HK-2 (cell line): ENCODE measurements at regions not wholly inside any gene's neighbourhood (a gene's known extent, or its start where the extent isn't known, plus 50 kb on each side); places are given as distances from the start of the nearest gene placed in this dataset.

Experiments used
- DNase-seq: peaks from one replicate; pipeline ENCODE4 v3.0.0-alpha.2; 2018; ENCODE audit not compliant: unreplicated experiment

DNA sequence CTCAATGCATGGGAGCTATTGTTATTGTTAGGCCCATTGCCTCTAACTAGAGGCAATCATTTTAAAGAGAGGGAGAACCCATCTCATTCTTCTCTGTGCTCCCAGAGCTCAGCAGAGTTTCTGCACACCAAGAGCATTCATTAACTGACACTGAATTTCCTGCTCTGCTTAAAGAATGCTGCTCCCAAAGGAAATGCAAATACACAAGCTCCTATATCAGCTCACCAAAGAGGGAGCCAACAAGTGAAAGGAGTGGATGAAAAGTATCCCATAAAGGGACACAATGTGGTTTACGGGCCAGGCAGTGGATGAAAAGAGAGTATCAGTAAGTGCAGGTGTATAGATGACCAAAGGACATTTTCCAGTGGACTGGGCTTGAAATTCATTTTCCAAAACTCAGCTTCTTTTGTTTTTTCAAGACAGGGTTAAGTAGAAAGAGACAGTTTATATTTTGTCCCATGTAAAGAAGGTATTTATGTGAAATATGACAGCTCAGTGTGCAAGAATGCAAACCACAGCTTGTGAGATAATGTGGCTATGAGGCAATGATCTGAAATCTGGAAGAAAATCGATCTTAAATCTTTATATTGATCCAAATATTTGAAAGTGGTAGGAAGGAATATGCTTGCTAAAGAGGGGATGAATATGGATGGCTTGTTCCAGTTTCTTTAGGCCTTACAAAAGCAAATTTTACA is 207.7 kb upstream of the CAMK1G start:
- no peak for DNase-seq

DNA sequence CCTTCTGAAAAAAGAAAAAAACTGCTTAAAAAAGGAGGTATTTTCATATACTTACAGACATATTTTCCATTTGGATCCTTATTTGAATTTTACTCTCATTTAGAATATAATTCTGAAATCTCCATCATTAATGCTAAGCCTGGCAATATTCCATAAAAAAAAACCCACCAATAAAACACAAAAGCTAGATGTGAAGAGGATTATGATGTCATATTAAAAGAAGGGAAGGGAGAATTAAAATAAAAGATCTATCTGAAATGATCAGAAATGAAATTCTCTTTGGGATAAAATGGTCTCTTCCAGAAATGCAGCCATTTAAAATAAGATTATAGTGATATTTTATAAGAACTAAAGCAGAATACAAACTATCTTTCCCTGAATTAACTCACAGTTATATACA is 206.7 kb upstream of the CAMK1G start:
- no peak for DNase-seq

DNA sequence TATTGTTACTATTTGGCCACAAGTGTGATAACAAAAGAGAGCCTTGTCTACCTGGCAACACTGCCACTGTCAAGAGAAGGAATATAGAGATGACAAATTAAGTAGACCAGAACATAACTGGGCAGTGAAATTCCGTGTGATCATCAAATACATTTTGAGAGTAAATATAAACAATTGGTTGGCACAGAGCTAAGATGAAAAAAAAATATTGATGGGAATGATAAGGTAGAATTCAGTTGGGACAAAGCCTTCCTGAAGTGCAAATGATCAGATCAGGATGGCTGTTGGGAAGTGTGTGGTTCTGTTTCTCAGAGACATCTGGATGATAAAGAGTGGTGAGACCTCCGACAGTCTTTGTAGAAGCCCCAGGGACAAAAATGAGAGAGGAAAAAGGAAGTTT is 205.5 kb upstream of the CAMK1G start:
- no peak for DNase-seq

DNA sequence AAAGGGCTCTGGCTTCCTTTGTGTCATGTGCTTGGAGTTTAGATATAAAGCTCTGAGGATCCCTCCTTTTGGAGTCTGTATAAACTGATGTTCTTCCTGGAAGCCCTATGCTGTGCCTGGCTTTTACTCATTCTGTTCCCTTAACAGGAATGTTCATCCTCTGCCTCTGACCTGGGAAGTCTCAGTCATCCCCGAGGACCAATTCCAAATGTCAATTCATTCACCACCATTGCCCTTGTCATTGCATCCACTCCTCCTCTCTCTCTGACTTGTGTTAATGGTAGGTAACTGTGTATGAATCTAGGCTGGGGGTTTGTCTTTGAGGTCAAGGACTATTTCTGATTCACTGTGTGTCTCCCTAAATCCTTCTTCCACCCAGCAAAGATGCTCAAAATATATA is 204.2 kb upstream of the CAMK1G start:
- no peak for DNase-seq

DNA sequence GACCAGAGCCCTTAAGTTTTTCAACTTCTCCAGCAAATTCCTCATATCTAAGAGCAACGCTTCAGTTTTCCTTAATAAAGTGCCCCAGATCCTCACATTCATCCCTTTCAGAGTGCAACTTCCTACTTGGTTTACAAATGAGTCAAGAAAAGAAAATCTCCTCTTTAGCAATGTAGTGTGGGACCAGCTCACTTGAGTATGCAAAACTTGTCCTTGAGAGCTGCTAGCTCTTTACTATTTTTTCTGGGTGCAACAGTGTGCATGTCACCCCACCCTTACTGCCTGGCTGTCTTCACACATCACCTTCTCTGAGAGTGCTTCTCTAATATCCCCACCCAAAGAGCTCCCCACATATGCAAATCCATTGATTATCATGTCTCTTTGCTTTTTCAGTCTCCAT is 203.1 kb upstream of the CAMK1G start:
- no peak for DNase-seq

DNA sequence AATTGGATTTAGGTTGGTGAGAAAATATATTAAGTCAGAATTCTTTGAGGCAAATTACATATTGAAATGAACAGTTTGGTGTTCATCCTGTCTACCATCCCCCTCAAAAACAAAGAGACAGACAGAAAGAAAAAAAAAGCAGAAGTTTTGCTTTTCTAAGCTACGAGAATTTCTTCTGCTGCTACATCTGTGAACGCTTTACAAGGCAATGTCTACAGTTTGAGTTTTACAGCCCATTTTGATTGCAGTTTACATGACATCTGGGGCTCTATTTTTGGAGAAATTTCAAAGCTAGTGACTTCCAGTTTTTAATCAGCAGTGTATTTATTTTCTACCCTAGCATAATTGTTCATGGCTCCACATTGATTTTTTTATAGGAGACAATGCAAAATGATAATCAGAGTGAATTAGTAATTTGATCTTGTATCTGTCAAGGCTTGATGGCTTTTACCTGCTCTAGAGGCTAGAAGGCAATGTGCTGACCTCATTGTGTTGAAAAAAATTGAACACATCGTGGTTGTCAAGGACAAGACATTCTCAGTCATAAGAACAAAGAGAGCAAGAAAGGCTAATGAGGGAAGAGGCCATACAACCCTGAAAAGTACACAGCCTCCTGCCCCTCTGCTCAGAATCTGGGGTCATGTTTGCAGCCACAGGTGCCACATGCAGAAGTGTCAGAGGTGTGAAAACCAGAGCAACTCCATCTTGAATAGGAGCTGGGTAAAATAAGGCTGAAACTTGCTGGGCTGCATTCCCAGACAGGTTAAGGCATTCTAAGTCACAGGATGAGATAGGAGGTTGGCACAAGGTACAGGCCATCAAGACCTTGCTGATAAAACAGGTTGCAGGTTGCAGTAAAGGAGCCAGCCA is 201.0 kb upstream of the CAMK1G start:
- no peak for DNase-seq

DNA sequence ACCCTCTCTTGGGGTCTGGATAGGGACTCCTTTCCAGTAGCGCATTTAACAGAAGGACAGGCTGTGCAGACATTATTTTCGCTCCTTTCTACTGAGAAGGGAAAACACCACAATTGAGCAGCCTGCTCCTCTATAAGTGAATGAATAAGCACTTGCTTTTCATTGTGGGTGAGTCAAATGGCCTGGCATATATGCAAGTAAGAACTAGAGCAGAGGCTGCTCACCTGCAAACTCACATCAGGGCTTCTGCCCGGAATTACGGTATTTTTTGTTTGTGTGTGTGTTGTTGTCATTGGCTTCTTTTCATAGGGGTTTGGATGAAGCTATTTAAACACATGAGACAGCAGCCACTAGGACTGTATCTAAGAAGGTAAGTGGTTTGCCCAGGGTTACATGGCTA is 200.1 kb upstream of the CAMK1G start:
- DNase-seq: no peak

DNA sequence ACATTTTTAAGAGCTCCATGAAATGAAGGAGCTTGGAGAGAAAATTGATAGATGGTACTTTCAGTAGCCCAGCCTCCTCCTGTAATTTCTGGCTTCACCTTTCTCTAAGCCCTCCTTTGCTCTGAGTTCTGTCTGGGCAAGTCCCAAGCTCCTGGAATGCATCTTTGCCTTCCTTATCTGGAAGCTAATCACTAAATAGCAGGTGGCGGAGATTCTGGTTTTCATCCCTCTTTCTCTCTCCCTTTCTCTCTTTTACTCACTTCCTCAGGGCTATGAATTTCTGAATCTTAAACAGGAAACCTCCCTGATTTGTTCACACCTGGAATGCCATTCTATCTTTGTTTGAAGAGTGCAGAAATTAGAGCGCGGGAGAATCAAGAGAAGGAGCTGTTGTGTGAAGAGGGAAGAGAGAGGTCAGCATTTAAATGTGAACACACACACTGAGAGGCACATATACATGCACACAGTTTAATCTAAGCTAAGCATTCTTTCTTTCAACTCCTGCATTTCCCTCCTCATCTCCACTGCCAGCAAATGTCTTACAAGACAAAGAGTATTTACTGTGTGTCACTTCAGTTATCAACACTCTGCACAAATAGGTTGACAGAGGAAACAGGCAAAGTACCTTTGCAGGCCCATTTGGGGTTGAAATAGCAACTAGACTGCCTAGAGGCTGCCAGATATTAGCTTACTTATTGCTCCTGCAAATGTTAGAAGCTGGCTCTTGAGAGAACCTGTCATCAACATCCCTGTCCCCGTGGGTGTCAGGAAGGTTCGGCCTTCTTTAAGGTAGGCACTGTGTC is 199.4 kb upstream of the CAMK1G start:
- DNase-seq: no peak

DNA sequence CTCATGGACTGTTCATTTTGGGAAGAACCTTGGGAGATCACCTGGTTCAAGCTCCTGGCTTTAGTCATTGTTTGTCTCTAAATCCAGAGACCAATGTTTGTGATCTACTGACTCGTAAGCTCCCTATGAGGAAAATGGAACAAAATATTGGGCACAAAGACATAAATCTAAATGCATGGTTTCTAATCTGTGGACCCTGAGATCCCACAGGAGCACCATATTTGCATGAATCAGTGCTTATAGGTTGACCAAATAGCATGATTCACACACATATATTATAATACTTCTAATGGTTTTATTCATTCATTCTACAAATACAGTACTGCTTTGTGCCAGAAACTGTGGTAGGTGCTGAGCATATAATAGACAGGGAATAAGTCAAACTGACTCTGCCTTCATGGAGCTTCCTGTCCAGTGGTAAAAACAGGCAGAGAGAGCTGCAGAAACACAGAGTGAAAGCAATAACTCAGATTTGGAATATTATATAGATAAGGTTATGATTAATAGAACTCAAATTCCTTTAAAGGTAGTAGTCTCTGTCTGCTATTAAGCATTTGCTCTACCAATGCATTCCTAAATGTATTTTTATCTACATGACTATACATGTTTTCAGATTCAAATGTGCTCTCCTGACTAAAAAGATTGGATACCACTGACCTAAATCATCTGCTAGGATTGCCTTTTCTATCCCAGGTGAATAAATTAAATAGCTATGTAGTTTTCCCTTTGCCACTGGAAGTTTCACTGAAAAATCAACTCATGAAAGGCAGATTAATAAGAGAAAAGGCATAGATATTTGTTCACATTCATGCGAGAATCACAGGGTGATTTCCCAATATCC is 198.6 kb upstream of the CAMK1G start:
- no peak for DNase-seq

DNA sequence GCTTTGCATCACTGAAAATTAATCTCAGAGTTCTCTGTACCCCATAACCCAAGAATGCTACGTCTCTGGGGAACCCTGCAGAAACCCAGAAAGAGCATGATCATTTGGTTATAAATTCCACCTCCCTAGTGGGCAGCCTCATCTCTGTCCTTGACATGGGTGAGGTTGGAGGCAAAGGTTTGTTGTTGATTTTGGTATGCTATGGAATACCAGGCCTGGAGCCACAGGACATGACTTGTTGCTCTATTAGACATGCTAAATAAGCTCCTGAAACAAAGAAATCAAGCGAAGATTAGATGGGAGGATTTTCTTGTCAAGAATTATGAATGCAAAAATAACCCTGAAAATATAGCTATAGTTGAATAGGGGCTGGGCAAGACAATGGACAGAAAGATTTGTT is 197.4 kb upstream of the CAMK1G start:
- no peak for DNase-seq

DNA sequence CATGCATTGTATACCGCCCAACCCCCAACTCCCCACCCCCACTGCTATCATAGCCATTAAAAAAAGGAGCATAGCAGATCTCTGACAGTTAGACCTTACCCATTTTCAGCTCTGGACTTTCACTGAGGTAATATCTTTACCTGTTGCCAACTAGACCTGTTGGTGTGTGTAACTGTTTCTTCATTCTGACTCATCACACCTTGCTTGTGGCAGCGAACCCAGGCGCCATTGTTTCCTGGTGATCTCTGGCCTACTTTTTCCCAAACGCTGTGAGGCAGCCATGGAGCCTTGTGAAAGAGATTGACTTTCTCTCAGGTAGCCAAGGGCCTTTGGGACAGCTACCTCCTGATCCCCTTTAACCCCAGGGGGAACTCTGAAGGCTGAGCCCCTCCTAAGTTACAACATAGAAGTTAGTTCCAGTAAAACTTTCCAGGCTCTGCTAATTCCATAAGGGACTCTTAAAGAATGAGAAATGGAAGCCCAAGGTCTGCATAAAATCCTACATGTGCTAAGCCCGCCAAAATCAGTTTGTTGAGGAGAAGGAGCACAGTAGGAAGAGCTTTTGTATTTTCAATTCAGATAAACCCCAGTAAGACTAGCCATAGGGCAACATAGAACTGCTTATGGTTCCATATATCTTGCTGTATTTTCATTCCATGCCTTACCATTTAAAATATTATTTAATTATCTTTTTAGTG is 196.1 kb upstream of the CAMK1G start:
- no peak for DNase-seq

DNA sequence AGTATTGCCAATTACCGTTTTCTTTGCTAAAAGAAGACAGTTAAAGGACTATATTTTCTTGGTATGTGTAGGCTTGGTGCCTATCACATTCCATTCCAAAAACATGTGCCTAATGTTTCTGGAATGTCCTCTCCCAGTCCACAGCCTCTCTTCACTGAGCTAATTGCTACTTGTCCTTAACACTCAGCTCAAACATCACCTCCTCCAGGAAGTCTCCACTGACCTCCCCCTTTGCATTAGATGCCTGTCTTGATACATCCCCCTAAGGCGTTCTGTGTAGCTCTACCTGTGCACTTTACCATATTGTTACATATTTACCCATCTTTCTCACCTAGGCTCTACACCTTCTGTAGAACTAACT is 195.6 kb upstream of the CAMK1G start:
- peak; percentile 45 for DNase-seq

DNA sequence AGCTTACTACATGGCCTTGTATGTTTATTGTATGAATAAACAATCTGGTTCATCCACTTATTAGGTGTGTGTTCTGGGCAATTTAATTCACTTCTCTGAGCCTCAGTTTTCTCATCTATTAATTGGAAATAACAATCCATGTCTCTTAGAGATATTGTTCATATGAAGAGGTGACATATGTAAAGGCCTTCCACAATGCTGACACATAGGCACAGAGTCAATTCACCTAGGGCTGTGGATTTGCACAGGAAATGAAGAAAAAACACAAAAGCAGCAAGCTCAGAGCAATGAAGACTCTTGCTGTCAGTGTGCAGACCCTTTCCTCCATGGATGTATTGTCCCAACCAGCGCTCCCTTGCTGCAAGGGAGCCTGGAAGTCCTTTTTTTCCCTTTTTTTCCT is 195.2 kb upstream of the CAMK1G start:
- no peak for DNase-seq

DNA sequence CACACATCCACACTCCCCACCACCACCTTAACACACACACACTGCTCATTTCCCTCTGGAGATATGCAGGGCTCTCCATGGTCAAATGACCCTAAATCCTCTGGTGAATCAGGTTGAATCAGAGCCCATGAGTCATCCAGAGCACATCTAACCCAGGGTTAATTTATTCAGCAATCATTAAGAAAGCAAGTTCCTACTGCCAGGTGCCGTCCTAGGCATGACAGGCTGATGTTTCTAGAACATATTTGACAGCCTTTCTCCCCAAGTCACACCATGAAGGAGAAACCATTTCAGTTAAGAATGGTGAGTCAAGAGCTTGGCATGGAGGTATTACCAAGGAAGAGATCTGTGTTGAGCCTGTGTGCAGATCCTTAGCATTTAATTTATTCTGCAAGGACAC is 194.3 kb upstream of the CAMK1G start:
- peak; percentile 80 for DNase-seq

DNA sequence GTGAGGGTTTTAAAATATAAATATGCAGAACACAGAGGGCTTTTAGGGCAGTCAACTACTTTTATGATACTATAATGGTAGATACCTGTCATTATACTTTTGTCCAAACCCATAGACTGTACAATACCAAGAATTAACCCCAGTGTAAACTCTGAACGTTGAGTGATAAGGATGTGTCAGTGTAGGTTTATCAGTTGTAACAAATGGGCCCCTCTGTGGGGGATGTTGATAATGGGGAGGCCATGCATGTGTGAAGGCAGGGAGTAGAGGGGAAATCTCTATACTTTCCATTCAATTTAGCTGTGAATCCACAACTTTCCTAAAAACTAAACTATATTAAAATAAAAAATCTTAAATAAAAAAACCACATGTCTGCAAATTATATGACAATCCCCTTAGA is 193.5 kb upstream of the CAMK1G start:
- no peak for DNase-seq

DNA sequence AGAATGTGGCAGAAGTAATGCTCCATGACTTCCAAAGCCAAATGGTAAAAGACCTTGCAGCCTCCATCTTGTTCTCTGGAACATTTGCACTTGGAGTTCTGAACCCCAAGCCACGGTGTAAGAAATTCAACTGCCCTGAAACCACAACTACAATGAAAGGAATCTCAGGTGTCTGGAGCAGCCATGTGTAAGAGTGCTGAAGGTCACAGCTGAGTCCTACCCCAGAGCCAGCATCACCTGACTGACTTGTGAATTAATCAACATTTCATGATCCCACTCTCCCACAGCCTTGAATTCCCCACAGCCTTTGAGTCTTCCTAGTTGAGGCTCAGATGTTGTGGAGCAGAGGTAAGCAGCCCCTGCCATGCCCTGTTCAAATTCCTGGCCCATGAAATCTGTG is 192.8 kb upstream of the CAMK1G start:
- DNase-seq: no peak

DNA sequence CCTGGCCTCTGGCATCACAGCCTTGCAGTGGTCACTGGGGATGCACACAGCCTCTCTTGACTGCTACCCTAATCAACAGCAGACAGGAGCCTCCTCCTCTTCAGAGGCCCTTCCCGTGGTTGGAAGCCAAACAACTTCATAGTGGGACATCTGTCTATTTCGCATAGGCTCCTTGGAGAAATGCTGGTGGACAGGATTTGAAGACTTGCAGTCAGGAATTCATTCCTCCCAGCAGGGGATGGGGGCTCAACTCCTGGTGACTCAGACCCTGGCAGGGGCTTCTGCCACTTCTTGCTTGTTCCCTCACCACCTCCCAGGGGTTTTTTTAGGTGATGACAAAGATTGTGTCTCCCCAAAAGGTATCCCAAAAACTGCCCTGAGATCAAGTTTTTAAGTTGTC is 191.7 kb upstream of the CAMK1G start:
- DNase-seq: no peak

DNA sequence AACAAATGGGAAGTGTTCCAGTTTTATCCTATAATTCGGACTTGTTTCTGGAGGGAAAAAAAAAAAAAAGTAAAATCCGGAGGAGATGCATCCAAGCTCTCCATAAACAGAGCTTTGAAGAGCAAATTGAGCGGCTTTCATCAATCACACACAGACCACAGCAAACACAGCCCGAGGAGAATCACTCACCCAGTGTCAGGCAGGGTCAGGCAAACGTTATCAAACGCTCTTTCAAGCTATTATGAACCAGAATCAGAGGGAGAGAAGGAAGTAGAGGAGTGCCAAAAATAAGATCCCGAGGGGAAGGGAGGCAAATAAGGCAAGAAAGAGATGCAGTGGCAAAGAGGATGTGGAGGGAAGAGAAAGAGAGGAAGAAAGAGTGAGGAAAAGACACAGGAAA is 188.3 kb upstream of the CAMK1G start:
- DNase-seq: no peak

DNA sequence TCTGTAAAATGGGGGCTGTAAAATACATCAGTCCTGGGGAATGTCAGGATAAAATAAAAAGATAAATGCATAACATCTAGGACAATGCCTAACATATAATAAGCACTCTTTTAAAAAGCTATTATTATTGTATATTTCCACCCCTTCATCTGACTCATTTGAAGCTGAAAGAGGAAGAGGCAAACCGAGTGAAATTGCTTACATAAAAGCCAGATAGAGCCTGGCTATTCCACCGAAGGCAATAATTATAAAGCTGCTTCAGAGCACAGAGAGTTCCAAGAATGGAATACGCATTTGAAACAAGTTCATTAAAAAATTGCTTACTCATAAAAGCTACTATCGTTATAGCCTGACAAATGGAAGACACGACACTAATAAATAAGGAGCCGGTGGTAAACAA is 186.1 kb upstream of the CAMK1G start:
- DNase-seq: no peak

DNA sequence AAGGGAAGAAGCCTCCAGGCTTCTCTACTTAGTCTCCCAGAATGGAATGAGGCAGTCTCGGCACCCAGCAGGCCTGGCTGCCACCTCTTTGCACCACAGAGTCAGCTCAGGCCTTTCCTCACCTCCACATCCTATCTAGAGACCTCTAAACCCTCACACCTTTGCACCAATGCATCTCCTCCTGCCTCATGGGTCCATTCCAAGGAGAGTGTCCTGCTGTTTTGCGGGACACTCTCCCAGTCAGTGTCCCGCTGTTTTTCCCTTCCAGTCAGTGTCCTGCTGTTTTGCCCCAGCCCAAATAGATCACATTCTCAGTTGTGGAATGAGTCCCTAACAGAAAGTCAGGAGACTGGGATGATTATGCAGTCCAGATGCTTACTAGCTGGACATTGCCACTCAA is 185.6 kb upstream of the CAMK1G start:
- no peak for DNase-seq

DNA sequence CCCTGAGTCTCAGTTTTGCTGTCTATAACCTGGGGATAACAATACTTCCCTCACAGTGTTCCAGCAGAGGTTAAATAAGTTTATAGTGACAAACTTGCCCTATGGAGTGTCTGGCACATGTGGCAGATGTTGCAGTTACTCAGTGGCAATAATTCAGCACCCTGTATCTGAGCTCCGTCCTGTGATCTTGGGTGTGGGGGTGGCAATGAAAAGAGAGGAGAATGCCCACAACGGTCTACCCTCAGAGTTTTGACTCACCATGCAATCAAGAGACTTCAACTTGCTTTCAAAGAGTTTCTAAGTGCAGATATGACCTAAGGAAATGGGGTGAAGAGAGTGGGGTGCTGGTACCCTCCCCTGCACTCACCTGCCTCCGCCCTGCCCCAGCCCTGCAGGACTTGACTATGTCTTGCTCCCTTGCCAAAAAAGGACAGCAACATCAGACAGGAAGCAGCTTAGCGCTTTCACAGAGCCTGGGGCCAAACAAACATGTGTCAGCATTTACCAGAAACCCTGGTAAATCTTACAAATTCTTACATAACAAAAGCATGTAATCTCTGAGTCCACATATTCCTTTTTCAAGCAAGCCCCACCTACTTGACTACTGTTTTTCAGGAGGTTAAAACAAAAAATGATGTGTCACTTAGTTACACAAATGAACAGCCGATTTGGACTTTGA is 185.1 kb upstream of the CAMK1G start:
- peak; percentile 84 for DNase-seq
